Adrenal gland (tissue), 5 donors: ENCODE measurements at regions not wholly inside any gene's neighbourhood (a gene's known extent, or its start where the extent isn't known, plus 50 kb on each side); places are given as distances from the start of the nearest gene placed in this dataset.

Source experiments
- POLR2A ChIP-seq, 2 donors: fragments of 450-650 bp; IDR thresholded peaks; one replicate each; pipeline ENCODE4 v1.6.1; 2017; ENCODE audit warnings: antibody characterized with exemption in 2 of 2, mild to moderate bottlenecking in 2 of 2, moderate library complexity in 1 of 2
- TF ChIP-seq, protein P1 (sequence below), 6 experiments: fragments of 450-650 bp in 4 of 6; fragments of 200-600 bp in 2 of 6; sonication (generic) in 1 of 6; IDR thresholded peaks; 1 replicate in 5 of 6; 2 replicates in 1 of 6; pipeline versions ENCODE4 v1.5.1 to v1.8.0; 2016 to 2021; ENCODE audit warnings: antibody characterized with exemption in 6 of 6, mild to moderate bottlenecking in 2 of 6, moderate library complexity in 1 of 6
- donor health status: DM: no; HTN: no; CAD: no.

DNA sequence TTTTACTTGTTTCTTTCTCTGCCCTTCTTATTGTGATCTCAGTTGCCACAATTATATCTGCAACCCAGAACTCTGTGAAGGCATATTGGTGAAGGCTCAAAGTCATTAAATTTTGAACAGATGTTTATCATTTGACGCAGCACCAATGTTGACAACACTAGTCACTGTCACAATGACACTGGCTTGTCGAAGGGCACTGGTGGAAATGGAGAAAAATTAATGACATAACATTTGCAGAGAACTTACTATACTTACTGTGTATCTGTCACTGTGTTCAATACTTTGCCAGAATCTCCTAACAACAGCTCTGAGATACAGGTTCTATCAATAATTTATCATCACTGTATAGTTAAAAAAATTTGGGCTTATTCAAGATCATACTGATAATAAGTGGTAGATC, 1213.7 kb downstream of the NCAM2 start:
- no peak for TF ChIP-seq POLR2A (IDR thresholded peaks at IDR 0.05)
- TF ChIP-seq, protein P1, sequence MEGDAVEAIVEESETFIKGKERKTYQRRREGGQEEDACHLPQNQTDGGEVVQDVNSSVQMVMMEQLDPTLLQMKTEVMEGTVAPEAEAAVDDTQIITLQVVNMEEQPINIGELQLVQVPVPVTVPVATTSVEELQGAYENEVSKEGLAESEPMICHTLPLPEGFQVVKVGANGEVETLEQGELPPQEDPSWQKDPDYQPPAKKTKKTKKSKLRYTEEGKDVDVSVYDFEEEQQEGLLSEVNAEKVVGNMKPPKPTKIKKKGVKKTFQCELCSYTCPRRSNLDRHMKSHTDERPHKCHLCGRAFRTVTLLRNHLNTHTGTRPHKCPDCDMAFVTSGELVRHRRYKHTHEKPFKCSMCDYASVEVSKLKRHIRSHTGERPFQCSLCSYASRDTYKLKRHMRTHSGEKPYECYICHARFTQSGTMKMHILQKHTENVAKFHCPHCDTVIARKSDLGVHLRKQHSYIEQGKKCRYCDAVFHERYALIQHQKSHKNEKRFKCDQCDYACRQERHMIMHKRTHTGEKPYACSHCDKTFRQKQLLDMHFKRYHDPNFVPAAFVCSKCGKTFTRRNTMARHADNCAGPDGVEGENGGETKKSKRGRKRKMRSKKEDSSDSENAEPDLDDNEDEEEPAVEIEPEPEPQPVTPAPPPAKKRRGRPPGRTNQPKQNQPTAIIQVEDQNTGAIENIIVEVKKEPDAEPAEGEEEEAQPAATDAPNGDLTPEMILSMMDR (IDR thresholded peaks at IDR 0.05): no peak
